Kidney (tissue), 13 donors: ENCODE measurements at regions not wholly inside any gene's neighbourhood (a gene's known extent, or its start where the extent isn't known, plus 50 kb on each side); places are given as distances from the start of the nearest gene placed in this dataset.

Experiments
- DNase-seq, 5 donors: peaks; one replicate each; pipeline ENCODE4 v3.0.0-alpha.2; 2013 to 2020
- FAIRE-seq: peaks from 2 replicates; lab custom pipeline; 2012; peaks lifted over from hg19 to GRCh38; lab: Jason Lieb, UNC
- H3K27ac ChIP-seq, 2 donors: one replicate each; pipeline ENCODE4 v1.7.0; 2013; ENCODE audit warnings: low read depth in 2 of 2, low read length in 2 of 2, inconsistent platforms in 1 of 2
- H3K27me3 ChIP-seq: one replicate; pipeline ENCODE4 v1.7.1; 2013; ENCODE audit warnings: low read length, inconsistent platforms; ENCODE audit not compliant: control insufficient read depth, insufficient read depth
- H3K36me3 ChIP-seq, 3 donors: one replicate each; pipeline versions ENCODE4 v1.7.0 to v1.7.1; 2013; ENCODE audit warnings: low read length in 3 of 3, control low read depth in 1 of 3, inconsistent platforms in 1 of 3; ENCODE audit not compliant: insufficient read depth in 3 of 3, control insufficient read depth in 2 of 3
- H3K4me1 ChIP-seq, 3 donors: one replicate each; pipeline versions ENCODE4 v1.7.0 to v1.7.1; 2013; ENCODE audit warnings: low read length in 3 of 3, inconsistent platforms in 1 of 3, low read depth in 1 of 3; ENCODE audit not compliant: control insufficient read depth in 2 of 3, insufficient read depth in 2 of 3
- H3K4me3 ChIP-seq, 3 donors: one replicate each; pipeline versions ENCODE4 v1.7.0 to v1.8.1; 2013; ENCODE audit warnings: low read length in 3 of 3, control low read depth in 1 of 3, inconsistent platforms in 1 of 3
- H3K9ac ChIP-seq, 3 donors: one replicate each; pipeline versions ENCODE4 v1.7.0 to v1.7.1; 2013; ENCODE audit warnings: low read length in 3 of 3, control low read depth in 1 of 3, inconsistent platforms in 1 of 3
- H3K9me3 ChIP-seq, 3 donors: one replicate each; pipeline versions ENCODE4 v1.7.0 to v1.7.1; 2013; ENCODE audit warnings: low read length in 3 of 3, control low read depth in 1 of 3, inconsistent platforms in 1 of 3; ENCODE audit not compliant: control insufficient read depth in 2 of 3, insufficient read depth in 1 of 3
- intact Hi-C: fragments of 100-400 bp; cut with DNase I; formaldehyde crosslinking; loops from one replicate; pipeline ENCODE4 v1.11.1; 2022
- TF ChIP-seq, protein P1 (sequence below): IDR thresholded peaks from 3 replicates; pipeline ENCODE4 v1.5.1; 2012; ENCODE audit warnings: mild to moderate bottlenecking, moderate library complexity, borderline replicate concordance; ENCODE audit not compliant: insufficient read depth; ENCODE audit errors: extremely low read depth
- donor health status: control.
- donor health status: control.
- donor health status: control.
- donor health status: control.
- donor health status: control.
- donor health status: DM: yes; HTN: yes; CAD: no.
- donor health status: Normal renal cell carcinoma (clear cell type).

DNA sequence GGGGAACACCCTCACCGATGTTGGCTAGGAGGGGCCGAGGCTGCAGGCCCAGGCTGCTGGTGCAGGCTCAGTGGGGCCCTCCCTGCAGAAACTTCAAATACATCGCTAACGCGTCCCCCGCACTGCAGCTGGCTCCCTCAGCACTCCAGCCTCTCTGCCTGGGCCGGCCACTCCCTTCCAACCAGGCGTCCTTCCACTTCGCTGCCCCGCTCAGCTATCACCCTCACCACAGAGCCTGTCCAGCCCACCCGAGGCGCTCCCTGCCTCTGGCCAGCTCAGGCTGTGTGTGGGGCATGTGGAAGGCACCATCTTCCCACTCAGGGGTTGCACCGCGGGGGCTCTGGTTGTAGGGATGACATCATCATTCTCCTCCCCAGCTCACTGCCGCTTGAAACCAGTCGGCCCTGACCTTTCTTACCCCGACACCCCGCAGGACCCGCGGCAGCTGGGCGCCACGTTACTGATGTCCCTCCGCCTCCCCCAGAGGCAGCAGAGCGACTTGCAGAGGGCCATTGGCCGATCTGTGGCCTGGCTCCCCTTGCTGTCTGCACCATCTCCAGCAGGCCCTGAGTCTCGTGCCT is 199.9 kb upstream of the RTL1 start:
- peak; percentile 21 to 69 (median 33) for DNase-seq
- no peak overlapping the region for H3K27ac ChIP-seq
- peaks cover 0 to 13% (median 0%) of the 10 kb centered on the region in 3 donors for H3K9me3 ChIP-seq
- no peaks in the 10 kb centered on the region for H3K27me3 ChIP-seq
- TF ChIP-seq, protein P1, sequence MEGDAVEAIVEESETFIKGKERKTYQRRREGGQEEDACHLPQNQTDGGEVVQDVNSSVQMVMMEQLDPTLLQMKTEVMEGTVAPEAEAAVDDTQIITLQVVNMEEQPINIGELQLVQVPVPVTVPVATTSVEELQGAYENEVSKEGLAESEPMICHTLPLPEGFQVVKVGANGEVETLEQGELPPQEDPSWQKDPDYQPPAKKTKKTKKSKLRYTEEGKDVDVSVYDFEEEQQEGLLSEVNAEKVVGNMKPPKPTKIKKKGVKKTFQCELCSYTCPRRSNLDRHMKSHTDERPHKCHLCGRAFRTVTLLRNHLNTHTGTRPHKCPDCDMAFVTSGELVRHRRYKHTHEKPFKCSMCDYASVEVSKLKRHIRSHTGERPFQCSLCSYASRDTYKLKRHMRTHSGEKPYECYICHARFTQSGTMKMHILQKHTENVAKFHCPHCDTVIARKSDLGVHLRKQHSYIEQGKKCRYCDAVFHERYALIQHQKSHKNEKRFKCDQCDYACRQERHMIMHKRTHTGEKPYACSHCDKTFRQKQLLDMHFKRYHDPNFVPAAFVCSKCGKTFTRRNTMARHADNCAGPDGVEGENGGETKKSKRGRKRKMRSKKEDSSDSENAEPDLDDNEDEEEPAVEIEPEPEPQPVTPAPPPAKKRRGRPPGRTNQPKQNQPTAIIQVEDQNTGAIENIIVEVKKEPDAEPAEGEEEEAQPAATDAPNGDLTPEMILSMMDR: no peak
- FAIRE-seq: no peak
- H3K4me3 ChIP-seq: no peak overlapping the region
- intact Hi-C loops: no loop called here
- no peaks in the 10 kb centered on the region for H3K4me1 ChIP-seq
- H3K9ac ChIP-seq: no peak overlapping the region
- H3K36me3 ChIP-seq: no peaks in the 10 kb centered on the region

DNA sequence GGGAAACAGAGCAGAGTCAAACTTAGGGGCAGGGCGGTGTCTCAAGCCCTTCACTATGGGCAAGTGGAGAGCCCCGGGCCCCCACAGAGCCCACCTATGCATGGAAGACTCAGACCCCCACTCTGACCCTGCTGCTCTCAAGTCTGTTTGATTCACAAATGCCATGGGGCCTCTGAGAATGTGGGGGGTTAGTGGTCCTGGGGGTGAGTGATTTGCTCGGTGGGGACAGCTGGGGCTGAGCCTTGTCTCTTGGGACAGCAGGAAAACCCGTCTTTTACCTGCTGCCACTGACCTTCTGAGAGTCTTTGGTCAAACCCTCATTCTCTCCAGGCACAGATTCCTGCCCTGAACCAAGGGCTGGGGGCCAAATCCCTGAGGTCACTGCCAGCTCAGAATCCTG is 201.0 kb upstream of the RTL1 start:
- H3K4me1 ChIP-seq: no peaks in the 10 kb centered on the region
- H3K27me3 ChIP-seq: no peaks in the 10 kb centered on the region
- no peak overlapping the region for H3K27ac ChIP-seq
- TF ChIP-seq, protein P1: no peak
- H3K4me3 ChIP-seq: no peak overlapping the region
- no peaks in the 10 kb centered on the region for H3K36me3 ChIP-seq
- DNase-seq: peak in 1 of 5 donors; percentile 20
- intact Hi-C loops: no loop called here
- H3K9me3 ChIP-seq: peaks cover 0 to 12% (median 0%) of the 10 kb centered on the region in 3 donors
- no peak for FAIRE-seq
- H3K9ac ChIP-seq: no peak overlapping the region

DNA sequence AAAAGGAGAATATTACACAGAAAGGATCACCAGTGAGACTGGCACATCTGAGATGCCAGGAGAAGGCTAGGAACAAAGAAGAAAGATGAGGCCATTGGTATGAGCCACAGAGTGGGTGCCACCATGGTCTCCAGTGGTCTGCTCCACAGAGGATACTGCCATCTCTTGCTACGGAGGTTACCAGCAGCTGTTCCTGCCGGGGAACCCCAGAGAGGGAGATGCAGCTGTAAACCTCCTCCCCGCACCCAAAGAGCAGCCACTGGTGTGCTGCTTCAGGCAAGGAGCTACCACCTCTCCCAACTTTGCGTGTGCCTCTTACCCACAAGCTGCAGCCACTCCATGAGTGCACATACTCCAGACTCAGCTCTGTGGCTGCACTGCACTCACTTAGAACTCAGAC is 201.5 kb upstream of the RTL1 start:
- Histone ChIP-seq H3K4me3 (no peak overlapping the region), H3K27ac (no peak overlapping the region), H3K36me3 (no peaks in the 10 kb centered on the region), H3K4me1 (no peaks in the 10 kb centered on the region), H3K9ac (no peak overlapping the region), H3K27me3 (no peaks in the 10 kb centered on the region), H3K9me3 (peaks cover 0 to 9% (median 0%) of the 10 kb centered on the region in 3 donors)
- DNase-seq (peak in 1 of 5 donors; percentile 15), FAIRE-seq (no peak)
- TF ChIP-seq, protein P1: no peak
- intact Hi-C loops: no loop called here
